H1 (cell line): ENCODE measurements at regions not wholly inside any gene's neighbourhood (a gene's known extent, or its start where the extent isn't known, plus 50 kb on each side); places are given as distances from the start of the nearest gene placed in this dataset.

ENCODE experiments used
- CTCF ChIA-PET: fragments of 300-600 bp; sonication (Branson Sonifier 250); formaldehyde crosslinking; loops from one replicate; lab custom pipeline; 2021; ENCODE audit not compliant: partially characterized antibody; lab: Charles Lee
- POLR2A ChIA-PET: fragments of 300-600 bp; sonication (Branson Sonifier 250); formaldehyde crosslinking; loops from one replicate; lab custom pipeline; 2021; ENCODE audit warnings: inconsistent platforms; ENCODE audit not compliant: partially characterized antibody; lab: Charles Lee
- DNase-seq, 2 experiments: peaks; one replicate each; pipeline versions ENCODE4 v3.0.0 to v3.0.0-alpha.2; 2010 to 2022; ENCODE audit warnings: low spot score in 2 of 2, low read depth in 1 of 2, mixed read lengths in 1 of 2
- FAIRE-seq: peaks from 2 replicates; lab custom pipeline; 2011; peaks lifted over from hg19 to GRCh38; lab: Jason Lieb, UNC
- H2AFZ ChIP-seq: 2 replicates; pipeline ENCODE4 v1.8.1; 2012; ENCODE audit warnings: low read length, inconsistent platforms
- H2AK5ac ChIP-seq: 2 replicates; pipeline ENCODE4 v1.6.1; 2013; ENCODE audit warnings: low read depth, low read length
- H2BK120ac ChIP-seq: replicated peaks from 2 replicates; pipeline ENCODE3; 2013; ENCODE audit warnings: low read depth, low read length, inconsistent platforms
- H2BK12ac ChIP-seq: 2 replicates; pipeline ENCODE4 v1.6.1; 2013; ENCODE audit warnings: low read depth, low read length
- H2BK15ac ChIP-seq: 2 replicates; pipeline ENCODE4 v1.6.1; 2013; ENCODE audit warnings: low read length
- H2BK20ac ChIP-seq: 2 replicates; pipeline ENCODE4 v1.6.1; 2013; ENCODE audit warnings: low read length
- H2BK5ac ChIP-seq: 2 replicates; pipeline ENCODE4 v1.6.1; 2013; ENCODE audit warnings: low read depth, low read length
- H3K14ac ChIP-seq: 2 replicates; pipeline ENCODE4 v1.6.1; 2013; ENCODE audit warnings: inconsistent platforms; ENCODE audit not compliant: insufficient read length
- H3K18ac ChIP-seq: 2 replicates; pipeline ENCODE4 v1.6.1; 2013; ENCODE audit warnings: low read length; ENCODE audit errors: extremely low read depth
- H3K23ac ChIP-seq: 2 replicates; pipeline ENCODE4 v1.6.1; 2013; ENCODE audit warnings: inconsistent platforms; ENCODE audit not compliant: insufficient read length
- H3K23me2 ChIP-seq: 2 replicates; pipeline ENCODE4 v1.6.1; 2013; ENCODE audit warnings: low read depth, low read length
- H3K27ac ChIP-seq: 2 replicates; pipeline ENCODE4 v1.6.1; 2011; ENCODE audit warnings: low read depth, low read length, inconsistent platforms
- H3K27me3 ChIP-seq, 4 experiments: replicated peaks in 1 of 4; 1 replicate in 1 of 4; 2 replicates in 3 of 4; pipeline versions ENCODE4 v1.6.1 to v1.8.1; 2011 to 2013; ENCODE audit warnings: low read length in 3 of 4, mild to moderate bottlenecking in 3 of 4, inconsistent platforms in 2 of 4, mixed read lengths in 2 of 4, moderate library complexity in 1 of 4; ENCODE audit not compliant: control insufficient read depth in 3 of 4, insufficient read depth in 3 of 4; ENCODE audit errors: extremely low read depth in 1 of 4
- H3K36me3 ChIP-seq, 4 experiments: 2 replicates each; pipeline versions ENCODE4 v1.6.1 to v1.8.1; 2011 to 2013; ENCODE audit warnings: mild to moderate bottlenecking in 4 of 4, low read length in 3 of 4, moderate library complexity in 2 of 4, control low read depth in 1 of 4, inconsistent platforms in 1 of 4; ENCODE audit not compliant: insufficient read depth in 4 of 4, control insufficient read depth in 2 of 4
- H3K4ac ChIP-seq: replicated peaks from 2 replicates; pipeline ENCODE3; 2013; ENCODE audit warnings: low read length, low read depth, mixed read lengths, inconsistent platforms; ENCODE audit not compliant: insufficient read length
- H3K4me1 ChIP-seq, 4 experiments: replicated peaks in 1 of 4; 1 replicate in 1 of 4; 2 replicates in 3 of 4; pipeline versions ENCODE4 v1.6.1 to v1.8.1; 2011 to 2013; ENCODE audit warnings: low read length in 3 of 4, inconsistent platforms in 2 of 4, mixed read lengths in 1 of 4; ENCODE audit not compliant: insufficient read depth in 4 of 4, control insufficient read depth in 3 of 4
- H3K4me2 ChIP-seq, 2 experiments: 2 replicates each; pipeline versions ENCODE4 v1.6.1 to v1.8.1; 2011 to 2013; ENCODE audit warnings: low read depth in 2 of 2, low read length in 2 of 2, control low read depth in 1 of 2, inconsistent platforms in 1 of 2, mild to moderate bottlenecking in 1 of 2; ENCODE audit not compliant: insufficient read depth in 1 of 2
- H3K4me3 ChIP-seq, 4 experiments: fragments of 200-600, 300-600 bp in 1 of 4; sonication (generic), shearing (Covaris generic), sonication (Bioruptor Twin) in 1 of 4; 2 replicates each; pipeline versions ENCODE4 v1.5.1 to v1.8.1; 2011 to 2016; ENCODE audit warnings: low read length in 4 of 4, low read depth in 3 of 4, control low read depth in 2 of 4, inconsistent platforms in 2 of 4, mild to moderate bottlenecking in 2 of 4, mixed read lengths in 1 of 4, moderate library complexity in 1 of 4; ENCODE audit not compliant: insufficient read depth in 2 of 4; ENCODE audit errors: extremely low read depth in 1 of 4
- H3K56ac ChIP-seq: replicated peaks from 2 replicates; pipeline ENCODE3; 2013; ENCODE audit warnings: low read depth, mild to moderate bottlenecking, mixed read lengths, low read length, inconsistent platforms; ENCODE audit not compliant: insufficient read length
- H3K79me1 ChIP-seq: 2 replicates; pipeline ENCODE4 v1.6.1; 2013; ENCODE audit warnings: low read depth, low read length, control low read depth
- H3K79me2 ChIP-seq, 2 experiments: 2 replicates each; pipeline versions ENCODE4 v1.6.1 to v1.8.1; 2012 to 2013; ENCODE audit warnings: low read length in 2 of 2, mild to moderate bottlenecking in 2 of 2, inconsistent platforms in 1 of 2; ENCODE audit not compliant: insufficient read depth in 2 of 2, control insufficient read depth in 1 of 2
- H3K9ac ChIP-seq, 4 experiments: replicated peaks in 1 of 4; 1 replicate in 1 of 4; 2 replicates in 3 of 4; pipeline versions ENCODE4 v1.6.1 to v1.8.1; 2011 to 2013; ENCODE audit warnings: low read depth in 3 of 4, low read length in 3 of 4, control low read depth in 2 of 4, mild to moderate bottlenecking in 2 of 4, moderate library complexity in 2 of 4, inconsistent platforms in 1 of 4; ENCODE audit errors: extremely low read depth in 1 of 4
- H3K9me3 ChIP-seq, 2 experiments: 2 replicates each; pipeline versions ENCODE4 v1.6.1 to v1.8.1; 2012 to 2013; ENCODE audit warnings: mild to moderate bottlenecking in 2 of 2, moderate library complexity in 2 of 2, control low read depth in 1 of 2, inconsistent platforms in 1 of 2, low read depth in 1 of 2, low read length in 1 of 2, mixed read lengths in 1 of 2; ENCODE audit not compliant: insufficient read depth in 2 of 2
- H4K20me1 ChIP-seq, 2 experiments: replicated peaks in 1 of 2; 2 replicates each; pipeline versions ENCODE3 to v1.8.1; 2011 to 2013; ENCODE audit warnings: inconsistent platforms in 2 of 2, low read length in 2 of 2, mild to moderate bottlenecking in 1 of 2; ENCODE audit not compliant: insufficient read depth in 2 of 2, control insufficient read depth in 1 of 2
- H4K5ac ChIP-seq: 2 replicates; pipeline ENCODE4 v1.6.1; 2013; ENCODE audit warnings: low read length, low read depth, mixed read lengths, inconsistent platforms; ENCODE audit not compliant: insufficient read length
- H4K8ac ChIP-seq: 2 replicates; pipeline ENCODE4 v1.8.0; 2013; ENCODE audit warnings: mild to moderate bottlenecking, moderate library complexity, low read length, inconsistent platforms; ENCODE audit not compliant: insufficient read depth; ENCODE audit errors: extremely low read depth
- H4K91ac ChIP-seq: replicated peaks from 2 replicates; pipeline ENCODE3; 2013; ENCODE audit warnings: low read length, mixed read lengths, inconsistent platforms; ENCODE audit not compliant: insufficient read length
- CEBPB ChIP-seq: IDR thresholded peaks from 2 replicates; pipeline ENCODE4 v1.6.1; 2012; ENCODE audit warnings: low read depth, low read length
- CTBP2 ChIP-seq: IDR thresholded peaks from 2 replicates; pipeline ENCODE4 v1.7.0; 2011; ENCODE audit warnings: borderline replicate concordance, mild to moderate bottlenecking, moderate library complexity, mixed read lengths, low read length; ENCODE audit not compliant: insufficient read depth, insufficient read length
- JUN ChIP-seq: IDR thresholded peaks from 2 replicates; pipeline ENCODE4 v1.6.1; 2011; ENCODE audit warnings: low read depth, mild to moderate bottlenecking, improper control_type of control experiment, low read length
- KDM4A ChIP-seq: IDR thresholded peaks from one replicate; pipeline ENCODE4 v1.7.1; 2012; ENCODE audit warnings: low read depth, mild to moderate bottlenecking, moderate library complexity, low read length, inconsistent platforms; ENCODE audit not compliant: severe bottlenecking
- POLR2A ChIP-seq, 2 experiments: IDR thresholded peaks; 1 replicate in 1 of 2; 2 replicates in 1 of 2; pipeline ENCODE4 v1.6.1; 2011; ENCODE audit warnings: low read depth in 2 of 2, low read length in 2 of 2, mild to moderate bottlenecking in 2 of 2; ENCODE audit errors: control extremely low read depth in 1 of 2
- SAP30 ChIP-seq: fragments of 300-600 bp; sonication (generic); IDR thresholded peaks from 2 replicates; pipeline ENCODE4 v1.7.1; 2012; ENCODE audit warnings: low read length, moderate library complexity, mild to moderate bottlenecking, inconsistent platforms; ENCODE audit not compliant: insufficient read depth, insufficient replicate concordance
- SIN3A ChIP-seq, 2 experiments: IDR thresholded peaks in 1 of 2; conservative IDR thresholded peaks in 1 of 2; 2 replicates each; pipeline ENCODE4 v1.6.1; 2011 to 2012; ENCODE audit warnings: low read length in 2 of 2, improper control_type of control experiment in 1 of 2, low read depth in 1 of 2, mild to moderate bottlenecking in 1 of 2
- SP4 ChIP-seq: IDR thresholded peaks from 2 replicates; pipeline ENCODE4 v1.6.1; 2012; ENCODE audit warnings: low read length, inconsistent platforms
- SRF ChIP-seq: IDR thresholded peaks from 2 replicates; pipeline ENCODE4 v1.6.1; 2011; ENCODE audit warnings: mild to moderate bottlenecking, low read depth, low read length, moderate library complexity
- TAF1 ChIP-seq: IDR thresholded peaks from 2 replicates; pipeline ENCODE4 v1.6.1; 2011; ENCODE audit warnings: mild to moderate bottlenecking, low read depth, low read length
- TAF7 ChIP-seq: optimal IDR thresholded peaks from 2 replicates; pipeline ENCODE3; 2011; ENCODE audit warnings: low read depth, mild to moderate bottlenecking, inconsistent platforms, low read length, moderate library complexity, borderline replicate concordance
- YY1 ChIP-seq: IDR thresholded peaks from 2 replicates; pipeline ENCODE4 v1.6.1; 2011; ENCODE audit warnings: low read depth, mild to moderate bottlenecking, low read length
- WGBS, 2 experiments: shearing (Covaris generic) in 1 of 2; methylation state at CpG; one replicate each; pipeline versions ENCODE4 v1.1.6 to v1.1.7; 2013 to 2015; ENCODE audit warnings: low lambda C conversion rate in 2 of 2, mixed read lengths in 2 of 2, inconsistent platforms in 1 of 2, low coverage in 1 of 2, missing lambda C conversion rate in 1 of 2; ENCODE audit not compliant: insufficient replicate concordance in 2 of 2, insufficient coverage in 1 of 2, insufficient read length in 1 of 2; ENCODE audit errors: extremely low coverage in 1 of 2, missing lambda C conversion rate in 1 of 2; 5-methylcytosine and 5-hydroxymethylcytosine counted together
- TF ChIP-seq, protein P1 (sequence below), 3 experiments: IDR thresholded peaks; 1 replicate in 2 of 3; 2 replicates in 1 of 3; pipeline versions ENCODE4 v1.5.1 to v1.6.1; 2011; ENCODE audit warnings: low read length in 3 of 3, mild to moderate bottlenecking in 3 of 3, inconsistent platforms in 2 of 3, low read depth in 1 of 3, moderate library complexity in 1 of 3; ENCODE audit not compliant: insufficient read depth in 1 of 3; ENCODE audit errors: control extremely low read depth in 1 of 3

DNA sequence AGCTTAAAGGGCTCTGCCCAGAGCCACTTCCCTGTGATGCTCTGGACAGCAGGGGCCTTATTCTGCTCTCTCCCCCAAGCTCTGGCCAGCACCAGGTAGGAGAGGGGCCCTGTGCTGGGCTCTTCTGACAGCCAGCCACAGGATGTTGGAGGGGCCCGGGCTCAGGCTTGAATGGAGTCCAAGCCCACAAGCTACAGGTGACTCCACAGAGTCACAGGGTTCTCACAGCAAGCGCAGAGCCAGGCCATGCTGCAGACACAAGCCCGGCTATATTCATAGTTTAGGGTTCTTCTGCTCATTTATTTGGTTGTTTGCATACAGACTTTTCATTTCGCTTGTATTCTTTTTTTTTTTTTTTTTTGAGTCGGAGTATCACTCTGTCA, 1392.8 kb downstream of the BRD1 start:
- ChIA-PET CTCF (interaction anchor here (0.6 to 1.4 kb wide), 3 partner anchors 18 to 776 kb away, joined by 3 read pairs; no protein-coding TSS in a partner anchor), POLR2A (no interaction called here)
- no peak overlapping the region for H2BK120ac ChIP-seq
- H4K91ac ChIP-seq, result no peak overlapping the region
- H3K23ac ChIP-seq, result no peak overlapping the region
- no peak overlapping the region for H4K5ac ChIP-seq
- H2AK5ac ChIP-seq, result no peak overlapping the region
- no peak overlapping the region for H4K8ac ChIP-seq
- no peaks in the 10 kb centered on the region; a peak in 2 of 7 replicates for H3K4me1 ChIP-seq
- DNase-seq (no peak), FAIRE-seq (no peak)
- H3K79me1 ChIP-seq, result no peaks in the 10 kb centered on the region
- peaks cover 0 to 2% of the 10 kb centered on the region in 2 experiments for H4K20me1 ChIP-seq
- H3K18ac ChIP-seq, result no peak overlapping the region
- H3K14ac ChIP-seq, result no peak overlapping the region
- H3K23me2 ChIP-seq, result no peaks in the 10 kb centered on the region
- 100% methylated on average over 3 of the region's 5 CpGs; no CpG with 5 or more reads in 1 of the 2 experiments for WGBS, 2 experiments
- no peak overlapping the region for H3K4me3 ChIP-seq
- no peak overlapping the region for H3K56ac ChIP-seq
- no peak overlapping the region for H3K9ac ChIP-seq
- H2BK20ac ChIP-seq, result no peak overlapping the region
- no peak overlapping the region for H3K4ac ChIP-seq
- H3K27me3 ChIP-seq, result no peaks in the 10 kb centered on the region; a peak in 1 of 7 replicates
- H3K9me3 ChIP-seq, result no peaks in the 10 kb centered on the region; a peak in 1 of 4 replicates
- no peak overlapping the region for H3K27ac ChIP-seq
- no peak overlapping the region for H2BK15ac ChIP-seq
- no peak overlapping the region for H3K4me2 ChIP-seq
- no peak overlapping the region for H2BK5ac ChIP-seq
- no peaks in the 10 kb centered on the region for H3K36me3 ChIP-seq
- H2AFZ ChIP-seq, result no peak overlapping the region
- no peaks in the 10 kb centered on the region for H3K79me2 ChIP-seq
- H2BK12ac ChIP-seq, result no peak overlapping the region
- TF ChIP-seq SRF (no peak), TAF7 (no peak), POLR2A (IDR thresholded peaks at IDR 0.05; ENCODE audit: control extremely low read depth in 1 of 2, low read depth in 2 of 2, low read length in 2 of 2) (no peak), CTBP2 (no peak), YY1 (no peak), CEBPB (no peak), SP4 (no peak), TAF1 (no peak), KDM4A (no peak), JUN (no peak), SIN3A (conservative IDR thresholded peaks at IDR 0.05 in 1 of 2, IDR thresholded peaks at IDR 0.05 in 1 of 2; ENCODE audit: low read depth in 1 of 2, low read length in 2 of 2) (no peak), SAP30 (no peak)
- TF ChIP-seq, protein P1, sequence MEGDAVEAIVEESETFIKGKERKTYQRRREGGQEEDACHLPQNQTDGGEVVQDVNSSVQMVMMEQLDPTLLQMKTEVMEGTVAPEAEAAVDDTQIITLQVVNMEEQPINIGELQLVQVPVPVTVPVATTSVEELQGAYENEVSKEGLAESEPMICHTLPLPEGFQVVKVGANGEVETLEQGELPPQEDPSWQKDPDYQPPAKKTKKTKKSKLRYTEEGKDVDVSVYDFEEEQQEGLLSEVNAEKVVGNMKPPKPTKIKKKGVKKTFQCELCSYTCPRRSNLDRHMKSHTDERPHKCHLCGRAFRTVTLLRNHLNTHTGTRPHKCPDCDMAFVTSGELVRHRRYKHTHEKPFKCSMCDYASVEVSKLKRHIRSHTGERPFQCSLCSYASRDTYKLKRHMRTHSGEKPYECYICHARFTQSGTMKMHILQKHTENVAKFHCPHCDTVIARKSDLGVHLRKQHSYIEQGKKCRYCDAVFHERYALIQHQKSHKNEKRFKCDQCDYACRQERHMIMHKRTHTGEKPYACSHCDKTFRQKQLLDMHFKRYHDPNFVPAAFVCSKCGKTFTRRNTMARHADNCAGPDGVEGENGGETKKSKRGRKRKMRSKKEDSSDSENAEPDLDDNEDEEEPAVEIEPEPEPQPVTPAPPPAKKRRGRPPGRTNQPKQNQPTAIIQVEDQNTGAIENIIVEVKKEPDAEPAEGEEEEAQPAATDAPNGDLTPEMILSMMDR (IDR thresholded peaks at IDR 0.05; ENCODE audit: control extremely low read depth in 1 of 3, insufficient read depth in 1 of 3, low read depth in 1 of 3, low read length in 3 of 3), result no peak
